H9 (cell line): ENCODE measurements at regions not wholly inside any gene's neighbourhood (a gene's known extent, or its start where the extent isn't known, plus 50 kb on each side); places are given as distances from the start of the nearest gene placed in this dataset.

Source experiments
- DNase-seq: peaks from one replicate; pipeline ENCODE4 v3.0.0-alpha.2; 2017
- H2AFZ ChIP-seq: one replicate; pipeline ENCODE4 v1.6.1; 2013; ENCODE audit warnings: mild to moderate bottlenecking, low read length, control low read depth, moderate library complexity
- H2AK5ac ChIP-seq: 2 replicates; pipeline ENCODE4 v1.6.1; 2013; ENCODE audit warnings: low read length, control low read depth, mixed read lengths; ENCODE audit not compliant: insufficient read length
- H2BK120ac ChIP-seq: one replicate; pipeline ENCODE4 v1.6.1; 2013; ENCODE audit warnings: low read depth, mild to moderate bottlenecking, low read length, control low read depth, inconsistent platforms; ENCODE audit not compliant: poor library complexity, severe bottlenecking
- H2BK12ac ChIP-seq: 2 replicates; pipeline ENCODE4 v1.6.1; 2013; ENCODE audit warnings: low read length, control low read depth, mixed read lengths, low read depth; ENCODE audit not compliant: insufficient read length
- H2BK15ac ChIP-seq: 2 replicates; pipeline ENCODE4 v1.6.1; 2013; ENCODE audit warnings: low read depth, low read length, control low read depth
- H2BK20ac ChIP-seq: one replicate; pipeline ENCODE4 v1.6.1; 2013; ENCODE audit warnings: low read depth, mild to moderate bottlenecking, low read length, control low read depth, inconsistent platforms; ENCODE audit not compliant: poor library complexity, severe bottlenecking
- H2BK5ac ChIP-seq: 2 replicates; pipeline ENCODE4 v1.6.1; 2013; ENCODE audit warnings: low read length, control low read depth, mixed read lengths; ENCODE audit not compliant: insufficient read length
- H3K14ac ChIP-seq: 2 replicates; pipeline ENCODE4 v1.6.1; 2013; ENCODE audit warnings: low read length, control low read depth; ENCODE audit not compliant: insufficient read depth
- H3K18ac ChIP-seq: 2 replicates; pipeline ENCODE4 v1.6.1; 2013; ENCODE audit warnings: low read depth, mild to moderate bottlenecking, mixed read lengths, low read length, control low read depth; ENCODE audit not compliant: insufficient read length
- H3K23ac ChIP-seq: 2 replicates; pipeline ENCODE4 v1.6.1; 2013; ENCODE audit warnings: low read length, control low read depth, mixed read lengths, low read depth; ENCODE audit not compliant: insufficient read length
- H3K23me2 ChIP-seq: 2 replicates; pipeline ENCODE4 v1.6.1; 2013; ENCODE audit warnings: low read depth, mild to moderate bottlenecking, mixed read lengths, low read length, control low read depth; ENCODE audit not compliant: insufficient read length, poor library complexity, severe bottlenecking
- H3K27ac ChIP-seq: 2 replicates; pipeline ENCODE4 v1.5.1; 2013; ENCODE audit warnings: low read length, control low read depth, mixed read lengths, low read depth; ENCODE audit not compliant: insufficient read length
- H3K27me3 ChIP-seq: 2 replicates; pipeline ENCODE4 v1.6.1; 2013; ENCODE audit warnings: low read length, control low read depth, inconsistent platforms; ENCODE audit not compliant: insufficient read depth
- H3K4ac ChIP-seq: 2 replicates; pipeline ENCODE4 v1.6.1; 2013; ENCODE audit warnings: low read depth, mild to moderate bottlenecking, control low read depth, inconsistent platforms, low read length, moderate library complexity
- H3K4me1 ChIP-seq: 2 replicates; pipeline ENCODE4 v1.6.1; 2013; ENCODE audit warnings: low read length, control low read depth, inconsistent platforms; ENCODE audit not compliant: insufficient read depth
- H3K4me2 ChIP-seq: 2 replicates; pipeline ENCODE4 v1.6.1; 2013; ENCODE audit warnings: low read length, control low read depth, mixed read lengths; ENCODE audit not compliant: insufficient read length, insufficient read depth
- H3K56ac ChIP-seq: 2 replicates; pipeline ENCODE4 v1.6.1; 2013; ENCODE audit warnings: low read depth, mild to moderate bottlenecking, mixed read lengths, low read length, control low read depth; ENCODE audit not compliant: insufficient read length
- H3K79me1 ChIP-seq: 2 replicates; pipeline ENCODE4 v1.6.1; 2013; ENCODE audit warnings: low read depth, mild to moderate bottlenecking, moderate library complexity, low read length, control low read depth, inconsistent platforms; ENCODE audit not compliant: insufficient read depth, poor library complexity, severe bottlenecking
- H3K79me2 ChIP-seq: 2 replicates; pipeline ENCODE4 v1.6.1; 2013; ENCODE audit warnings: low read length, control low read depth, inconsistent platforms; ENCODE audit not compliant: insufficient read depth
- H3K9ac ChIP-seq: 2 replicates; pipeline ENCODE4 v1.6.1; 2013; ENCODE audit warnings: low read length, control low read depth, mixed read lengths; ENCODE audit not compliant: insufficient read length; ENCODE audit errors: extremely low read depth
- H3K9me3 ChIP-seq: one replicate; pipeline ENCODE4 v1.6.1; 2013; ENCODE audit warnings: low read depth, low read length, inconsistent platforms; ENCODE audit not compliant: control insufficient read depth
- H3T11ph ChIP-seq: one replicate; pipeline ENCODE4 v1.6.1; 2013; ENCODE audit warnings: mild to moderate bottlenecking, low read length, control low read depth, inconsistent platforms
- H4K20me1 ChIP-seq: one replicate; pipeline ENCODE4 v1.6.1; 2013; ENCODE audit not compliant: control insufficient read depth, insufficient read length, insufficient read depth
- H4K5ac ChIP-seq: 2 replicates; pipeline ENCODE4 v1.6.1; 2013; ENCODE audit warnings: low read depth, mild to moderate bottlenecking, mixed read lengths, low read length, control low read depth; ENCODE audit not compliant: insufficient read length
- H4K8ac ChIP-seq: replicated peaks from 2 replicates; pipeline ENCODE4 v1.6.1; 2013; ENCODE audit warnings: low read length, control low read depth, mixed read lengths, low read depth; ENCODE audit not compliant: insufficient read length
- H4K91ac ChIP-seq: 2 replicates; pipeline ENCODE4 v1.6.1; 2013; ENCODE audit warnings: low read depth, mild to moderate bottlenecking, moderate library complexity, mixed read lengths, low read length, control low read depth; ENCODE audit not compliant: insufficient read length
- H3K27ac Mint-ChIP-seq, 3 experiments: 2 replicates in 2 of 3; 3 replicates in 1 of 3; pipeline ENCODE4 v1.8.0; 2020 to 2021; ENCODE audit warnings: mixed read lengths in 3 of 3, mild to moderate bottlenecking in 1 of 3, moderate library complexity in 1 of 3
- H3K27me3 Mint-ChIP-seq: 2 replicates; pipeline ENCODE4 v1.8.0; 2021; ENCODE audit warnings: low read depth, mild to moderate bottlenecking, moderate library complexity, mixed read lengths
- H3K36me3 Mint-ChIP-seq, 3 experiments: 2 replicates in 2 of 3; 3 replicates in 1 of 3; pipeline ENCODE4 v1.8.0; 2020 to 2021; ENCODE audit warnings: low read depth in 3 of 3, mixed read lengths in 3 of 3; ENCODE audit not compliant: insufficient read depth in 1 of 3
- H3K4me1 Mint-ChIP-seq, 2 experiments: 2 replicates each; pipeline ENCODE4 v1.8.0; 2020; ENCODE audit warnings: mixed read lengths in 2 of 2
- H3K4me3 Mint-ChIP-seq, 2 experiments: 2 replicates in 1 of 2; 3 replicates in 1 of 2; pipeline ENCODE4 v1.8.0; 2020 to 2021; ENCODE audit warnings: mild to moderate bottlenecking in 2 of 2, mixed read lengths in 2 of 2, moderate library complexity in 1 of 2
- H3K9me3 Mint-ChIP-seq, 2 experiments: 2 replicates in 1 of 2; 3 replicates in 1 of 2; pipeline ENCODE4 v1.8.0; 2020; ENCODE audit warnings: mild to moderate bottlenecking in 2 of 2, mixed read lengths in 2 of 2, moderate library complexity in 1 of 2
- CTCF ChIP-seq: fragments of 200-600 bp; sonication (generic); conservative IDR thresholded peaks from 3 replicates; pipeline ENCODE4 v1.8.0; 2021; ENCODE audit warnings: antibody characterized with exemption, mild to moderate bottlenecking
- WGBS: extraction: QIAGEN DNeasy Blood & Tissue Kit; methylation state at CpG from one replicate; pipeline ENCODE4 v1.1.7; 2013; ENCODE audit warnings: missing lambda C conversion rate, low lambda C conversion rate, mixed read lengths; ENCODE audit not compliant: insufficient read length; ENCODE audit errors: extremely low coverage; 5-methylcytosine and 5-hydroxymethylcytosine counted together

DNA sequence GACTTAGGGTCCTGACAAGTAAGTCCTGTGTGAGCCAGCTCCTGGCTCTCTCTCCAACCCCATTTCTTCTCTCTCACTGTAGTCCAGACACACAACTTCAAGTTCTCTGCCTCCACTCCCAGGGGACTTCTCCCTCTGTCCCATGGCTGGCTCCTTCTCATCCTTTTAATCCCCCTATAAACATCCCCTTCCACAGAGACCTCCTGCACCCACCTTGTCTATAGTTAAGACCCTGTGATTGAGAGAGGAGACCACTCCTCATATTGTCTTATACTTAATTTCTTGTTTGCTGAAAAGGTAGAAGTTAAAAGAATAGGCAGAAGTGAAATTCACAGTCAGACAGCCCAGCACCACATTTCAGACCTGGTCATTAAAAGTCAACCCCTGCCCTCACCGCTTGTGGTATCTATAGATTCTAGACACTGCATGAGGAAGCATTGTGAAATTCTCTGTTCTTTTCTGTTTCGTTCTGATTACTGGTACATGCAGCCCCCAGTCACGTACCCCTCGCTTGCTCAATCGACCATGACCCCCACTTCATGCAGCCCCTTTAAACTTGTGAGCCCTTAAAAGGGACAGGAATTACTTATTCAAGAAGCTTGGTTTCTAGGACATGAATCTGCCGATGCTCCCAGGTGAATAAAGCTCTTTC is 125.6 kb upstream of the FRMD4A start:
- H3K23me2 ChIP-seq = no peaks in the 10 kb centered on the region
- H3K4me3 Mint-ChIP-seq = no peak overlapping the region

More for the DNA sequence above, 125.6 kb upstream of the FRMD4A start:
- Histone ChIP-seq H3K27ac (no peak overlapping the region), H3K56ac (no peak overlapping the region), H3K23ac (no peak overlapping the region), H3K4me2 (no peak overlapping the region), H4K8ac (no peak overlapping the region), H3T11ph (no peak overlapping the region), H3K27me3 (no peaks in the 10 kb centered on the region), H2BK15ac (no peak overlapping the region), H4K20me1 (no peaks in the 10 kb centered on the region), H3K9me3 (no peaks in the 10 kb centered on the region), H2BK12ac (no peak overlapping the region), H3K4me1 (no peaks in the 10 kb centered on the region), H3K79me2 (no peaks in the 10 kb centered on the region), H2BK5ac (no peak overlapping the region), H2BK120ac (no peak overlapping the region), H4K5ac (no peak overlapping the region), H3K18ac (no peak overlapping the region), H2BK20ac (no peak overlapping the region), H3K9ac (no peak overlapping the region), H2AK5ac (no peak overlapping the region), H3K79me1 (no peaks in the 10 kb centered on the region), H3K14ac (no peak overlapping the region), H4K91ac (no peak overlapping the region), H3K4ac (no peak overlapping the region), H2AFZ (no peak overlapping the region)
- no peak for DNase-seq
- H3K27me3 Mint-ChIP-seq = no peaks in the 10 kb centered on the region; the same call in 1 of the 2 replicates
- TF ChIP-seq CTCF = no peak
- H3K9me3 Mint-ChIP-seq = peaks cover 14 to 17% of the 10 kb centered on the region in 2 experiments
- peaks cover 7 to 14% (median 7%) of the 10 kb centered on the region in 3 experiments for H3K36me3 Mint-ChIP-seq
- no CpG with 5 or more reads among the region's 6 CpGs for WGBS
- no peaks in the 10 kb centered on the region; a peak in 1 of 4 replicates for H3K4me1 Mint-ChIP-seq
- H3K27ac Mint-ChIP-seq = no peak overlapping the region; a peak in 2 of 7 replicates
